ENCODE measurements at regions not wholly inside any gene's neighbourhood (a gene's known extent, or its start where the extent isn't known, plus 50 kb on each side); places are given as distances from the start of the nearest gene placed in this dataset.

DNA sequence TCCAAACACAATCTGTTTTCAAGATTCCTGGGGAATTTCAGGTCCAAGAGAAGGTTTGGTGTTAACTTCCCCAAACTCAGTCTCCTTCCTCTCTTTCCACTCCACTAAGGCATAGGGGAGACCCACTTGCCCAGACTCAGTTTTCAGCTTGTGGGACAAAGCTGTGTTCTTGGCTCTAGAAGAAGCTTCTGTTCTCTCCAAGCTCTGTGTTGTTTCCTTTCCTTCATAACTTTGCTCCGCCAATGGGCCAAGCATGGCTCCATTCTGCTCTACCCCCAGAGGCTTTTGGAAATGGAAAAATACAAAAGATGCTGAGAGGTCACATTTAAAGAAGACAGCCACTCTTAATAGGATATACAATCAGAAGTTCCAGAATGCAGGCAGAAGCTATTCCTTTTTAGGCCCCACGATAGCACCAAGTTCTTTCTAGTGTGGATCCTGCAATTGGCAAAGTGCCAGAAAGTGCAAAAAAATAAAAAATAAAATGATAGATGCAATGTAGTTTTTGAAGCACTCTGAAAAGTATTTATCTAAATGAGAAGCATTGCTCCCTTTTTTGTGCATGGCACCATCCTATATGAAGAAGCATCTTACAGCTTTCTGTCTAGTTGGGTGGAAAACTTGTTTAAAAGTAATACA, 510.1 kb downstream of the TXNL1 start:
- Histone ChIP-seq H3F3A (ENCODE audit: insufficient read depth, low read length) (no peaks in the 10 kb centered on the region), H3K9ac (ENCODE audit: low read length) (no peak overlapping the region), H3K27ac (ENCODE audit: low read depth, low read length, poor library complexity, severe bottlenecking) (no peak overlapping the region), H3K4me2 (ENCODE audit: low read length) (no peak overlapping the region), H3K36me3 (ENCODE audit: insufficient read depth, low read length) (no peaks in the 10 kb centered on the region), H3K4me3 (ENCODE audit: low read depth, low read length, poor library complexity, severe bottlenecking) (no peak overlapping the region), H3K4me1 (ENCODE audit: insufficient read depth, low read length, severe bottlenecking) (no peaks in the 10 kb centered on the region), H3K9me2 (ENCODE audit: low read depth, low read length) (no peaks in the 10 kb centered on the region), H3K79me2 (ENCODE audit: insufficient read depth, low read length) (no peaks in the 10 kb centered on the region), H2AFZ (ENCODE audit: low read length) (no peak overlapping the region), H3K27me3 (ENCODE audit: insufficient read depth, low read length) (no peaks in the 10 kb centered on the region), H4K20me1 (ENCODE audit: insufficient read depth, low read length) (no peaks in the 10 kb centered on the region), H3K9me3 (ENCODE audit: low read length) (no peaks in the 10 kb centered on the region)
- TF ChIP-seq EZH2 (IDR thresholded peaks at IDR 0.05; ENCODE audit: borderline replicate concordance, low read length) (no peak), CTCF (IDR thresholded peaks at IDR 0.05; ENCODE audit: low read length) (no peak)

- Histone ChIP-seq H3K4me1 (ENCODE audit: insufficient read depth, low read length, severe bottlenecking) (no peaks in the 10 kb centered on the region), H3K36me3 (ENCODE audit: insufficient read depth, low read length) (no peaks in the 10 kb centered on the region), H3K79me2 (ENCODE audit: insufficient read depth, low read length) (no peaks in the 10 kb centered on the region), H3K27me3 (ENCODE audit: insufficient read depth, low read length) (no peaks in the 10 kb centered on the region), H3K4me3 (ENCODE audit: low read depth, low read length, poor library complexity, severe bottlenecking) (no peak overlapping the region), H4K20me1 (ENCODE audit: insufficient read depth, low read length) (no peaks in the 10 kb centered on the region), H3K9ac (ENCODE audit: low read length) (no peak overlapping the region), H3K4me2 (ENCODE audit: low read length) (no peak overlapping the region), H2AFZ (ENCODE audit: low read length) (no peak overlapping the region), H3K9me2 (ENCODE audit: low read depth, low read length) (no peaks in the 10 kb centered on the region), H3K9me3 (ENCODE audit: low read length) (no peaks in the 10 kb centered on the region), H3F3A (ENCODE audit: insufficient read depth, low read length) (no peaks in the 10 kb centered on the region), H3K27ac (ENCODE audit: low read depth, low read length, poor library complexity, severe bottlenecking) (no peak overlapping the region)
- TF ChIP-seq CTCF (IDR thresholded peaks at IDR 0.05; ENCODE audit: low read length) (no peak), EZH2 (IDR thresholded peaks at IDR 0.05; ENCODE audit: borderline replicate concordance, low read length) (no peak)
Measured at GRCh38 chr18:56127322-56128099, 510.9 kb downstream of the TXNL1 start.

- no peaks in the 10 kb centered on the region for H3K9me3 ChIP-seq (ENCODE audit: low read length)
- no peak overlapping the region for H3K27ac ChIP-seq (ENCODE audit: low read depth, low read length, poor library complexity, severe bottlenecking)
- no peak overlapping the region for H3K9ac ChIP-seq (ENCODE audit: low read length)
- no peak overlapping the region for H2AFZ ChIP-seq (ENCODE audit: low read length)
- no peaks in the 10 kb centered on the region for H4K20me1 ChIP-seq (ENCODE audit: insufficient read depth, low read length)
- TF ChIP-seq EZH2 (IDR thresholded peaks at IDR 0.05; ENCODE audit: borderline replicate concordance, low read length) (no peak), CTCF (IDR thresholded peaks at IDR 0.05; ENCODE audit: low read length) (no peak)
- H3K4me2 ChIP-seq (ENCODE audit: low read length): no peak overlapping the region
- H3F3A ChIP-seq (ENCODE audit: insufficient read depth, low read length): no peaks in the 10 kb centered on the region
- no peak overlapping the region for H3K4me3 ChIP-seq (ENCODE audit: low read depth, low read length, poor library complexity, severe bottlenecking)
- H3K79me2 ChIP-seq (ENCODE audit: insufficient read depth, low read length): no peaks in the 10 kb centered on the region
- H3K27me3 ChIP-seq (ENCODE audit: insufficient read depth, low read length): no peaks in the 10 kb centered on the region
- H3K9me2 ChIP-seq (ENCODE audit: low read depth, low read length): no peaks in the 10 kb centered on the region
- H3K36me3 ChIP-seq (ENCODE audit: insufficient read depth, low read length): no peaks in the 10 kb centered on the region
- H3K4me1 ChIP-seq (ENCODE audit: insufficient read depth, low read length, severe bottlenecking): no peaks in the 10 kb centered on the region
Measured at GRCh38 chr18:56124186-56124585, 514.2 kb downstream of the TXNL1 start.

Data from OCI-LY1 (cell line).